Kidney (tissue), 13 donors: ENCODE measurements at regions not wholly inside any gene's neighbourhood (a gene's known extent, or its start where the extent isn't known, plus 50 kb on each side); places are given as distances from the start of the nearest gene placed in this dataset.

ENCODE experiments used
- DNase-seq, 5 donors: peaks; one replicate each; pipeline ENCODE4 v3.0.0-alpha.2; 2013 to 2020
- FAIRE-seq: peaks from 2 replicates; lab custom pipeline; 2012; peaks lifted over from hg19 to GRCh38; lab: Jason Lieb, UNC
- H3K27ac ChIP-seq, 2 donors: one replicate each; pipeline ENCODE4 v1.7.0; 2013; ENCODE audit warnings: low read depth in 2 of 2, low read length in 2 of 2, inconsistent platforms in 1 of 2
- H3K27me3 ChIP-seq: one replicate; pipeline ENCODE4 v1.7.1; 2013; ENCODE audit warnings: low read length, inconsistent platforms; ENCODE audit not compliant: control insufficient read depth, insufficient read depth
- H3K36me3 ChIP-seq, 3 donors: one replicate each; pipeline versions ENCODE4 v1.7.0 to v1.7.1; 2013; ENCODE audit warnings: low read length in 3 of 3, control low read depth in 1 of 3, inconsistent platforms in 1 of 3; ENCODE audit not compliant: insufficient read depth in 3 of 3, control insufficient read depth in 2 of 3
- H3K4me1 ChIP-seq, 3 donors: one replicate each; pipeline versions ENCODE4 v1.7.0 to v1.7.1; 2013; ENCODE audit warnings: low read length in 3 of 3, inconsistent platforms in 1 of 3, low read depth in 1 of 3; ENCODE audit not compliant: control insufficient read depth in 2 of 3, insufficient read depth in 2 of 3
- H3K4me3 ChIP-seq, 3 donors: one replicate each; pipeline versions ENCODE4 v1.7.0 to v1.8.1; 2013; ENCODE audit warnings: low read length in 3 of 3, control low read depth in 1 of 3, inconsistent platforms in 1 of 3
- H3K9ac ChIP-seq, 3 donors: one replicate each; pipeline versions ENCODE4 v1.7.0 to v1.7.1; 2013; ENCODE audit warnings: low read length in 3 of 3, control low read depth in 1 of 3, inconsistent platforms in 1 of 3
- H3K9me3 ChIP-seq, 3 donors: one replicate each; pipeline versions ENCODE4 v1.7.0 to v1.7.1; 2013; ENCODE audit warnings: low read length in 3 of 3, control low read depth in 1 of 3, inconsistent platforms in 1 of 3; ENCODE audit not compliant: control insufficient read depth in 2 of 3, insufficient read depth in 1 of 3
- CTCF ChIP-seq: IDR thresholded peaks from 3 replicates; pipeline ENCODE4 v1.5.1; 2012; ENCODE audit warnings: mild to moderate bottlenecking, moderate library complexity, borderline replicate concordance; ENCODE audit not compliant: insufficient read depth; ENCODE audit errors: extremely low read depth
- intact Hi-C: fragments of 100-400 bp; cut with DNase I; formaldehyde crosslinking; loops from one replicate; pipeline ENCODE4 v1.11.1; 2022
- donor health status: control.
- donor health status: control.
- donor health status: control.
- donor health status: control.
- donor health status: control.
- donor health status: DM: yes; HTN: yes; CAD: no.
- donor health status: Normal renal cell carcinoma (clear cell type).

- Histone ChIP-seq H3K4me1 (peaks cover 0 to 5% (median 5%) of the 10 kb centered on the region in 3 donors), H3K9ac (no peak overlapping the region), H3K27me3 (no peaks in the 10 kb centered on the region), H3K9me3 (no peaks in the 10 kb centered on the region), H3K36me3 (no peaks in the 10 kb centered on the region), H3K4me3 (no peak overlapping the region), H3K27ac (no peak overlapping the region)
- FAIRE-seq (no peak), DNase-seq (no peak)
- TF ChIP-seq CTCF, result no peak
- intact Hi-C loops, result no loop called here
These were observed 94.0 kb upstream of the SPTLC3 start for GRCh38 chr20:12914804-12915203.

- intact Hi-C loops, result no loop called here
- no peak for TF ChIP-seq CTCF
- FAIRE-seq (no peak), DNase-seq (peak in 4 of 5 donors; percentile 60 to 78 (median 68))
- Histone ChIP-seq H3K4me3 (no peak overlapping the region), H3K36me3 (no peaks in the 10 kb centered on the region), H3K9ac (no peak overlapping the region), H3K4me1 (peaks cover 0 to 5% (median 5%) of the 10 kb centered on the region in 3 donors), H3K27ac (peak overlapping the region in 1 of 2 donors; percentile 3), H3K27me3 (no peaks in the 10 kb centered on the region), H3K9me3 (no peaks in the 10 kb centered on the region)
These were observed 92.1 kb upstream of the SPTLC3 start for GRCh38 chr20:12916699-12917098.

- Histone ChIP-seq H3K9me3 (no peaks in the 10 kb centered on the region), H3K27ac (no peak overlapping the region), H3K9ac (no peak overlapping the region), H3K4me1 (peaks cover 0 to 2% (median 0%) of the 10 kb centered on the region in 3 donors), H3K36me3 (no peaks in the 10 kb centered on the region), H3K27me3 (no peaks in the 10 kb centered on the region), H3K4me3 (no peak overlapping the region)
- DNase-seq (no peak), FAIRE-seq (no peak)
- intact Hi-C loops, result no loop called here
- TF ChIP-seq CTCF, result no peak
These were observed 84.6 kb upstream of the SPTLC3 start for GRCh38 chr20:12924126-12924525.

- Histone ChIP-seq H3K9me3 (no peaks in the 10 kb centered on the region), H3K36me3 (no peaks in the 10 kb centered on the region), H3K9ac (peak overlapping the region in 1 of 3 donors; percentile 26), H3K27ac (no peak overlapping the region), H3K4me3 (peak overlapping the region in 2 of 3 donors; percentile 35 to 55), H3K27me3 (no peaks in the 10 kb centered on the region), H3K4me1 (peaks cover 0 to 2% (median 0%) of the 10 kb centered on the region in 3 donors)
- FAIRE-seq, result peak; percentile 83
- TF ChIP-seq CTCF, result peak; percentile 92
- intact Hi-C loops, result no loop called here
- DNase-seq, result peak in 4 of 5 donors; percentile 75 to 89 (median 84)
These were observed 83.5 kb upstream of the SPTLC3 start for GRCh38 chr20:12925210-12925755.
